Thoracic aorta (tissue), 2 donors: ENCODE measurements at regions not wholly inside any gene's neighbourhood (a gene's known extent, or its start where the extent isn't known, plus 50 kb on each side); places are given as distances from the start of the nearest gene placed in this dataset.

Experiments used
- ATAC-seq: fragments of 150-250 bp; one replicate; pipeline ENCODE4 v1.8.0; 2017; ENCODE audit warnings: low read depth; ENCODE audit not compliant: insufficient number of reproducible peaks, low FRiP score
- DNase-seq: peaks from one replicate; pipeline ENCODE4 v3.0.0-alpha.2; 2020; ENCODE audit warnings: low spot score
- H3K27ac ChIP-seq, 2 donors: fragments of 200-600 bp; sonication (generic); 1 replicate in 1 of 2; 2 replicates in 1 of 2; pipeline ENCODE4 v1.5.1; 2016; ENCODE audit warnings: mild to moderate bottlenecking in 2 of 2, moderate library complexity in 2 of 2
- H3K27me3 ChIP-seq: fragments of 200-600 bp; sonication (generic); replicated peaks from 2 replicates; pipeline ENCODE4 v1.6.0; 2016; ENCODE audit warnings: mild to moderate bottlenecking; ENCODE audit not compliant: insufficient read depth
- H3K36me3 ChIP-seq: fragments of 200-600 bp; sonication (generic); one replicate; pipeline ENCODE4 v1.5.1; 2016
- H3K4me1 ChIP-seq, 2 donors: fragments of 200-600 bp; sonication (generic); 1 replicate in 1 of 2; 2 replicates in 1 of 2; pipeline versions ENCODE4 v1.5.1 to v1.6.0; 2016; ENCODE audit warnings: low read depth in 2 of 2, mild to moderate bottlenecking in 1 of 2; ENCODE audit not compliant: control insufficient read depth in 1 of 2
- H3K4me3 ChIP-seq: fragments of 200-600 bp; sonication (generic); 2 replicates; pipeline ENCODE4 v1.5.1; 2016; ENCODE audit warnings: mild to moderate bottlenecking
- H3K9me3 ChIP-seq: fragments of 200-600 bp; sonication (generic); 2 replicates; pipeline ENCODE4 v1.5.1; 2016
- CTCF ChIP-seq: fragments of 200-600 bp; sonication (generic); IDR thresholded peaks from one replicate; pipeline ENCODE4 v1.5.1; 2019; ENCODE audit warnings: antibody characterized with exemption

- H3K36me3 ChIP-seq = no peaks in the 10 kb centered on the region
These were observed 451.4 kb downstream of the PTPRU start for GRCh38 chr1:29687601-29688244.

GRCh38 chr1:29687166-29687565 is 450.8 kb downstream of the PTPRU start:
- no peak for TF ChIP-seq CTCF
- no peaks in the 10 kb centered on the region for H3K4me1 ChIP-seq
- no peak overlapping the region for H3K27ac ChIP-seq
- H3K4me3 ChIP-seq = no peak overlapping the region
- no peaks in the 10 kb centered on the region for H3K36me3 ChIP-seq
- DNase-seq (no peak), ATAC-seq (no peak)
- no peaks in the 10 kb centered on the region for H3K27me3 ChIP-seq
- H3K9me3 ChIP-seq = no peaks in the 10 kb centered on the region

More at GRCh38 chr1:29687601-29688244, 451.4 kb downstream of the PTPRU start:
- DNase-seq (no peak), ATAC-seq (no peak)
- Histone ChIP-seq H3K4me3 (no peak overlapping the region), H3K27ac (no peak overlapping the region), H3K4me1 (no peaks in the 10 kb centered on the region), H3K9me3 (no peaks in the 10 kb centered on the region), H3K27me3 (no peaks in the 10 kb centered on the region)
- TF ChIP-seq CTCF = no peak

GRCh38 chr1:29686012-29686930 is 449.9 kb downstream of the PTPRU start:
- Histone ChIP-seq H3K4me3 (no peak overlapping the region), H3K36me3 (no peaks in the 10 kb centered on the region), H3K9me3 (no peaks in the 10 kb centered on the region), H3K27me3 (no peaks in the 10 kb centered on the region), H3K27ac (no peak overlapping the region), H3K4me1 (no peaks in the 10 kb centered on the region)
- TF ChIP-seq CTCF = no peak
- no peak for ATAC-seq
- DNase-seq = no peak

- Histone ChIP-seq H3K9me3 (no peaks in the 10 kb centered on the region), H3K4me1 (no peaks in the 10 kb centered on the region), H3K27me3 (no peaks in the 10 kb centered on the region), H3K4me3 (no peak overlapping the region), H3K27ac (no peak overlapping the region), H3K36me3 (no peaks in the 10 kb centered on the region)
- DNase-seq = no peak
- no peak for TF ChIP-seq CTCF
- ATAC-seq = no peak
These were observed 449.1 kb downstream of the PTPRU start for GRCh38 chr1:29685387-29685786.

- Histone ChIP-seq H3K9me3 (no peaks in the 10 kb centered on the region), H3K27me3 (no peaks in the 10 kb centered on the region), H3K27ac (no peak overlapping the region), H3K36me3 (no peaks in the 10 kb centered on the region), H3K4me3 (no peak overlapping the region), H3K4me1 (no peaks in the 10 kb centered on the region)
- DNase-seq (no peak), ATAC-seq (no peak)
- TF ChIP-seq CTCF = no peak
These were observed 447.8 kb downstream of the PTPRU start for GRCh38 chr1:29684141-29684540.
